ENCODE measurements at regions not wholly inside any gene's neighbourhood (a gene's known extent, or its start where the extent isn't known, plus 50 kb on each side); places are given as distances from the start of the nearest gene placed in this dataset.

DNA sequence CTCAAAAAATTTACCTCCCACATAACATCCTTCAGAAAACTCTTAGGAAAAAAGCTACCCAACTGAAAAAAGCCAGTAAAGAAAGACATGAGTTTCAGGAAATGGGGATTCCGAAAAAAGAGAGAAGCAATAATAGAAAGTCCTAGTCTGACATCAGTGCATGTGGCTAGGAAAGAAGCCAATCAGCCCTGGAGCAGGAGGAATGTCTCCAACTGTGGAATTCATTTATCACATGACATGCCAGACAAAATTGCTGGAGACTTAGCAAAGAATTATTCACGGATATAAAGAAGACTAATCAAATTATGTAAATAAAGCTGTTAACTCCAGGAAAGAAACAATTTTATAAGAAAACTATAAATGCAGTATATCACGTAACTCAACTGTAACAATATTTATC, 258.9 kb upstream of the RARB start:
- in situ Hi-C loops (cut with MboI; ENCODE audit: low sequenced_read_pairs) (no loop called here), dilution Hi-C loops (cut with HindIII; ENCODE audit: low sequenced_read_pairs, unreplicated experiment) (no loop called here), intact Hi-C loops (cut with micrococcal nuclease) (no loop called here)
- no peak overlapping the region for H3K4me2 ChIP-seq (ENCODE audit: low read depth, low read length)
- no peak for DNase-seq
- no CpG with 5 or more reads among the region's 3 CpGs for WGBS, 2 experiments (ENCODE audit: extremely low coverage in 2 of 2, insufficient read length in 1 of 2)
- H3K36me3 ChIP-seq (ENCODE audit: control insufficient read depth, insufficient read depth, low read length) = no peaks in the 10 kb centered on the region
- no peak overlapping the region for H3K9ac ChIP-seq (ENCODE audit: low read depth, low read length)
- H2AFZ ChIP-seq (replicated peaks; ENCODE audit: low read length, poor library complexity) = no peak overlapping the region
- H3K14ac ChIP-seq (replicated peaks; ENCODE audit: low read depth, low read length) = no peak overlapping the region
- no peak for ATAC-seq (ENCODE audit: low read depth)
- no peak overlapping the region for H3K56ac ChIP-seq (ENCODE audit: extremely low read depth, insufficient read depth, low read length)
- no peak overlapping the region for H4K91ac ChIP-seq (ENCODE audit: insufficient read depth, low read depth, low read length)
- H3K4me1 ChIP-seq (ENCODE audit: control insufficient read depth, insufficient read depth, low read length) = no peaks in the 10 kb centered on the region
- CTCF ChIA-PET = no interaction called here
- no peak overlapping the region for H2AK5ac ChIP-seq (ENCODE audit: low read depth, low read length)
- TF ChIP-seq, protein P1, sequence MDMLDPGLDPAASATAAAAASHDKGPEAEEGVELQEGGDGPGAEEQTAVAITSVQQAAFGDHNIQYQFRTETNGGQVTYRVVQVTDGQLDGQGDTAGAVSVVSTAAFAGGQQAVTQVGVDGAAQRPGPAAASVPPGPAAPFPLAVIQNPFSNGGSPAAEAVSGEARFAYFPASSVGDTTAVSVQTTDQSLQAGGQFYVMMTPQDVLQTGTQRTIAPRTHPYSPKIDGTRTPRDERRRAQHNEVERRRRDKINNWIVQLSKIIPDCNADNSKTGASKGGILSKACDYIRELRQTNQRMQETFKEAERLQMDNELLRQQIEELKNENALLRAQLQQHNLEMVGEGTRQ (IDR thresholded peaks at IDR 0.05; ENCODE audit: low read depth, low read length) = no peak
- no peak for TF ChIP-seq CEBPB (IDR thresholded peaks at IDR 0.05; ENCODE audit: low read depth, low read length)
- no peak for TF ChIP-seq MAFK (IDR thresholded peaks at IDR 0.05; ENCODE audit: low read depth, low read length)
- no peak for TF ChIP-seq NFE2L2 (IDR thresholded peaks at IDR 0.05; ENCODE audit: low read depth, low read length)
- no peak for TF ChIP-seq SMC3 (IDR thresholded peaks at IDR 0.05; ENCODE audit: low read depth, low read length)
- TF ChIP-seq RCOR1 (IDR thresholded peaks at IDR 0.05; ENCODE audit: insufficient replicate concordance, low read length) = no peak
- TF ChIP-seq FOS (IDR thresholded peaks at IDR 0.05; ENCODE audit: low read depth, low read length) = no peak
- TF ChIP-seq RFX5 (IDR thresholded peaks at IDR 0.05; ENCODE audit: low read depth, low read length) = no peak
- TF ChIP-seq MAZ (IDR thresholded peaks at IDR 0.05; ENCODE audit: borderline replicate concordance, low read depth, low read length) = no peak
- H2BK20ac ChIP-seq (ENCODE audit: low read depth, low read length) = no peak overlapping the region
- no peaks in the 10 kb centered on the region for H3K9me1 ChIP-seq (ENCODE audit: insufficient read depth, low read length)
- peaks cover 9% of the 10 kb centered on the region for H3K9me3 ChIP-seq (ENCODE audit: control insufficient read depth, insufficient read depth, low read length)
- H4K20me1 ChIP-seq (ENCODE audit: insufficient read depth, low read length) = no peaks in the 10 kb centered on the region
- no peaks in the 10 kb centered on the region for H3K27me3 ChIP-seq (ENCODE audit: control insufficient read depth, insufficient read depth, low read length)
- H4K8ac ChIP-seq (ENCODE audit: low read depth in 2 of 2, low read length in 2 of 2) = no peak overlapping the region
- H3K4ac ChIP-seq (ENCODE audit: low read depth, low read length) = no peak overlapping the region
- no peak overlapping the region for H2BK120ac ChIP-seq (ENCODE audit: low read depth, low read length)
- H3K23ac ChIP-seq (ENCODE audit: low read depth, low read length) = no peak overlapping the region
- no peak overlapping the region for H2BK15ac ChIP-seq (ENCODE audit: low read depth, low read length)
- H2AK9ac ChIP-seq (replicated peaks; ENCODE audit: low read depth, low read length, poor library complexity) = no peak overlapping the region
- BruUV-seq (replicated peaks) = no TSS peak
- POLR2A ChIA-PET (ENCODE audit: unreplicated experiment) = no interaction called here
- H4K5ac ChIP-seq (ENCODE audit: low read depth, low read length) = no peak overlapping the region
- H3K18ac ChIP-seq (ENCODE audit: low read depth, low read length) = no peak overlapping the region
- H2BK5ac ChIP-seq (ENCODE audit: low read depth, low read length, poor library complexity, severe bottlenecking) = no peak overlapping the region
- no peak overlapping the region for H3K4me3 ChIP-seq (ENCODE audit: insufficient read depth, low read depth, low read length)
- H3K79me1 ChIP-seq (ENCODE audit: low read depth in 1 of 2, low read length in 2 of 2) = no peaks in the 10 kb centered on the region
- no peak overlapping the region for H3K27ac ChIP-seq (ENCODE audit: insufficient read depth, low read length)
